RWPE1 (cell line): ENCODE measurements at regions not wholly inside any gene's neighbourhood (a gene's known extent, or its start where the extent isn't known, plus 50 kb on each side); places are given as distances from the start of the nearest gene placed in this dataset.
"Not testable (repeated sequence)": the region's sequence is repeated elsewhere in the genome, so short reads cannot be mapped to it uniquely, and the experiment has no call there.

Experiments used
- CTCF ChIA-PET: fragments of 350-600 bp; sonication (Branson Sonifier 250); formaldehyde crosslinking; extraction: SDS; loops from one replicate; lab custom pipeline; 2021; lab: Yijun Ruan, JAX
- POLR2A ChIA-PET: fragments of 400-600 bp; formaldehyde crosslinking; extraction: SDS; loops from one replicate; lab custom pipeline; 2020; ENCODE audit warnings: antibody characterized with exemption; ENCODE audit not compliant: low non-redundant PET; lab: Yijun Ruan, JAX
- DNase-seq: peaks from one replicate; pipeline ENCODE4 v3.0.0; 2012; ENCODE audit warnings: low spot score
- H3K27ac ChIP-seq: fragments of 450-650 bp; 2 replicates; pipeline ENCODE4 v1.5.1; 2017
- TF ChIP-seq, protein P1 (sequence below): fragments of 450-650 bp; conservative IDR thresholded peaks from 2 replicates; pipeline ENCODE4 v1.5.1; 2017; ENCODE audit warnings: low read depth, mild to moderate bottlenecking

DNA sequence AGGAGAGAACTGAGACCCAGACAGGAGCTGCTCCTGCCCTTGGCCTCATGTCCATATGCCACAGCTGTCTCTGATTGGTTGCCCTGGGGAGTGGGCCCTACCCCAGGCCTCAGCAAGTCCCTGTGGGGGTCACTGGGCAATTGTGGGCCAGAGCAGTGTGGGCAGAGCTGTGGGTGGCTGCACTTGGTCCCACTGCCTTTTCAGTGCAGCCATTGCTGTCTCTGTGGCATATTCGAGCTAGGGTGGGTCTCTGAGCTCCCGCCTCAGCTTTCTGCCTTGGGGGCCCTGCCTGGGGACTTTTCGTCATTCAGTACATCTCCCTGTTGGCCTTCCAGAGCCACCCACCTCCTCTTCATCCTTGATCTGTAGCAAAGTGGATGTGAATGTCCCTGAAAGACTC, 69.8 kb upstream of the LRPAP1 start:
- ChIA-PET POLR2A (no interaction called here), CTCF (no interaction called here)
- no peak overlapping the region for H3K27ac ChIP-seq
- DNase-seq: no peak
- TF ChIP-seq, protein P1, sequence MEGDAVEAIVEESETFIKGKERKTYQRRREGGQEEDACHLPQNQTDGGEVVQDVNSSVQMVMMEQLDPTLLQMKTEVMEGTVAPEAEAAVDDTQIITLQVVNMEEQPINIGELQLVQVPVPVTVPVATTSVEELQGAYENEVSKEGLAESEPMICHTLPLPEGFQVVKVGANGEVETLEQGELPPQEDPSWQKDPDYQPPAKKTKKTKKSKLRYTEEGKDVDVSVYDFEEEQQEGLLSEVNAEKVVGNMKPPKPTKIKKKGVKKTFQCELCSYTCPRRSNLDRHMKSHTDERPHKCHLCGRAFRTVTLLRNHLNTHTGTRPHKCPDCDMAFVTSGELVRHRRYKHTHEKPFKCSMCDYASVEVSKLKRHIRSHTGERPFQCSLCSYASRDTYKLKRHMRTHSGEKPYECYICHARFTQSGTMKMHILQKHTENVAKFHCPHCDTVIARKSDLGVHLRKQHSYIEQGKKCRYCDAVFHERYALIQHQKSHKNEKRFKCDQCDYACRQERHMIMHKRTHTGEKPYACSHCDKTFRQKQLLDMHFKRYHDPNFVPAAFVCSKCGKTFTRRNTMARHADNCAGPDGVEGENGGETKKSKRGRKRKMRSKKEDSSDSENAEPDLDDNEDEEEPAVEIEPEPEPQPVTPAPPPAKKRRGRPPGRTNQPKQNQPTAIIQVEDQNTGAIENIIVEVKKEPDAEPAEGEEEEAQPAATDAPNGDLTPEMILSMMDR: no peak

GRCh38 chr4:3601108-3601690, 69.0 kb upstream of the LRPAP1 start:
- H3K27ac ChIP-seq, POLR2A ChIA-PET, CTCF ChIA-PET, DNase-seq: not testable (repeated sequence)

DNA sequence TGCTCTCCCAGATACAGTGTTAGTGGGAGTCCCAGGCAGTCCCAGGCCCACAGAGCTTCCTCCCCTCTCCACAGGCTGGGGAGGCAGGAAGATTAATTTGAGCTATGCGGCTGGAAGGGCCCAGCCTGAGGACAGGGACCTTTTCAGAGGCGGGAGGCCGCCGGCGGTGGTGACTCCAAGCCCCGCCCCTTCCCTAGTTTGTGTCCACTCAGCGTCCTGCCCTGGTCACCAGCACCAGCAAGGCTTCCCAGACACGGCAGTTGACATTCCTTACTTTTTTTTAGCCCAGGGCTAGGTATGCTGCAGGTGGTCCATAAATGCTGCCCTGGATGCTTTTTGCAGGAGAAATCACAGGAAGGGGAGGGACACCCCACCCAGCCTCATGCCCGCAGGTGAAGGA, 67.7 kb upstream of the LRPAP1 start:
- H3K27ac ChIP-seq: no peak overlapping the region
- POLR2A ChIA-PET: no interaction called here
- no peak for DNase-seq
- CTCF ChIA-PET: no interaction called here
- TF ChIP-seq, protein P1: no peak

- ChIA-PET POLR2A (no interaction called here), CTCF (no interaction called here)
- TF ChIP-seq, protein P1: no peak
- H3K27ac ChIP-seq: no peak overlapping the region
- no peak for DNase-seq
Measured at GRCh38 chr4:3598695-3599227, 66.5 kb upstream of the LRPAP1 start.

GRCh38 chr4:3597896-3598505, 65.8 kb upstream of the LRPAP1 start:
- POLR2A ChIA-PET, CTCF ChIA-PET, DNase-seq, H3K27ac ChIP-seq: not testable (repeated sequence)

DNA sequence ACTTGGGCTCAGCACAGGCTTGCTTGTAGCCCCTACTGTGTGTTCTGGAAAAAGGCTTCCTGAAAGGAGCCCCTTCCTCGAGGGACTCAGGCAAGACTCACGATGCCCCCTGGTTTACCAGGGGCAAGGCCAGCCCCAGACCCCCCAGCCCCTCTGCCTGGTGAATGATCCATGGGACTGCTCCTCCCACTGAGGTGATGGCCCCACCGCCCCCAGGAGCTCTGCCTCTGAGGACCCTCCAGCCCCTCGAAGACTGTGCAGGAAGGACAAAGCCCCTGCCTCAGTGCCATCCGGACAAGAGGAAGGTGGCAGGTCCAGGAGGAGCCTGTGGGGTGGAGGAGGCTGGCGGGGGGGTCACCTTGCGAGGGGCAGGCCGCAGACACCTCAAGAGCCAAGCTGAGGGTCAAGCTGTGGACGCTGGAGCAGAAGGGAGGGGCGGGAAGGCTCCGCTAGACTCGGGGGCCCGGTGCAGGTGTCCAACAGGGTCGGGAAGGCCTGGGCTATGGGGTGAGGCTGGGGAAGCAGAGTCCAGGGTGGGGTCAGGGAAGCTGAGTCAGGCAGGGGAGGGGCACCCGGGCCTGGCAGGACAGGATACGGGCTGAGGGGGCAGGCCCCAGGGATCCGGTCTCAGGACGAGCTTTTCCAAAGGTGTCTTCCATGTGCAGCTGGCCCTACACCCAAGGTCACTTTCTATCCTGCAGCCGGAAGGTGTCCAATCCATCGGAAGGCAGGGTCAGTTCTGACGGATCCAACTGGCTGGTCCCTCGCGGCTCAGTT, 64.9 kb upstream of the LRPAP1 start:
- POLR2A ChIA-PET, DNase-seq: not testable (repeated sequence)

GRCh38 chr4:3595627-3596291, 63.5 kb upstream of the LRPAP1 start:
- H3K27ac ChIP-seq, POLR2A ChIA-PET, CTCF ChIA-PET, DNase-seq: not testable (repeated sequence)

More for the DNA sequence above, 64.9 kb upstream of the LRPAP1 start:
- H3K27ac ChIP-seq, CTCF ChIA-PET: not testable (repeated sequence)

DNA sequence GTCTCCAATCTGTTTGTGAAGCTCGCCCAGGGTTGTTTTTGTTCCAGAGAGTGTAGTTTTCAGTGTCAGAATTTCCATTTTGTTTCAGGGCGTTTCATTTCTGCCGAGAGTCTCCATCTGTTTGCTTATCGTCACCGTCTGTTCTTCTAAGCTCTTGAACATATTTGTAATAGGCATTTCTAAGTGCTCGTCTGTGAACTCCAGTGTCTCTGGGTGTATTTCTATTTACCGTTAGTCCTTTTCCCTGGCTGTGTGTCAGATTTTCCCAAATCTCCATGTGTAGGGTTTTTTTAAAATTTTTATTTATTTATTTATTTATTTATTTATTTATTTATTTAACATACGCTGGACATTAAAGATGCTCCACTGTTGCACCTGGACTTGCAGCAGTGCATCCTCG, 62.5 kb upstream of the LRPAP1 start:
- DNase-seq, POLR2A ChIA-PET, H3K27ac ChIP-seq, CTCF ChIA-PET: not testable (repeated sequence)

DNA sequence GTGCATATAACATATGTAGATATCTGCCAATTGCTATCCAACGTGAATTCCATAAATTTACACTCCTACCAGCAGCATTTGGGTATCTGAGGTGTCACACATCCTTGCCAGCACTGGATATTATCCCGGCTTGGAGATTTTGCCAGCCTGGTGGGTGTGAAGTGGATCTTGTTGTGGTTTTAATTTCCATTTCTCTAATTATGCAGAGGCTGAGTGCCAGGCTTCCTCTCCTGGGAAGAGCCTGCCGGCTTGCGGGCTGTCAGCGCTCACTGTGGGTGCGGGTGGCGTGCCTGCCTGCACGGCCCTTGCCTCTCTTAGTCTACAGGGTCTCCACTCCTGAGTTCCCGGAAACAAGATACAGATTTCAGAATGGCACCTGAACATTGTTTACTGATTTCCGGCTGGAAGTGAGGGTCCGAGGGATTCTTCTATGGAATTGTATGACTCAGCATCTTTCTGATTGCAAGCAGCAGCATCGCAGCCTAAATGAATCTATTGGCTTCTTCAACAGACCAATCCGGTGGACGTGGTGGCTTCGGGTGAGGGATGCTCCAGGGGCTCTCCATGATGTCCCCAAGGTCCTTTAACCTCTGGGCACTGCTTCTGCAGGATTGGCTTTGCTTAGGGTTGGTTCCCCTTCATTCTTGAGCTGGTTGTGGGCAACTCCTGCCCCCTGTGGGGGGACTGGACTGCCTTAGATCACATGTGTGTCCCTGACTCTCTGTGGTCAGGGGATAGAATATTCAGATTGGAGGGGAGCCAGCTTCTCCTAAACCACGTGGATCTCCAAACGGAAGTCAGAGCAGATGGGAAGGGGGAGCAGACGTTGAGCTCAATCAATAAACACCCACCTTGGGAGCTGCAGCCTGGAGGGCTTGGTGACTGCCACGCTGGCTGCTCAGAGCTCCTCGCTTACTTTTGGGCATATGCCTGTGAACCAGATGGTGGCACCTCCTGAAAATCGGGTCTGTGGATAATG, 58.0 kb upstream of the LRPAP1 start:
- H3K27ac ChIP-seq, DNase-seq, POLR2A ChIA-PET, CTCF ChIA-PET: not testable (repeated sequence)

GRCh38 chr4:3589379-3589778, 57.2 kb upstream of the LRPAP1 start:
- H3K27ac ChIP-seq, DNase-seq, POLR2A ChIA-PET, CTCF ChIA-PET: not testable (repeated sequence)

- H3K27ac ChIP-seq, CTCF ChIA-PET, POLR2A ChIA-PET, DNase-seq: not testable (repeated sequence)
Measured at GRCh38 chr4:3588517-3589194, 56.4 kb upstream of the LRPAP1 start.

GRCh38 chr4:3586596-3586995, 54.4 kb upstream of the LRPAP1 start:
- H3K27ac ChIP-seq, POLR2A ChIA-PET, DNase-seq, CTCF ChIA-PET: not testable (repeated sequence)
